ENCODE measurements at regions not wholly inside any gene's neighbourhood (a gene's known extent, or its start where the extent isn't known, plus 50 kb on each side); places are given as distances from the start of the nearest gene placed in this dataset.

DNA sequence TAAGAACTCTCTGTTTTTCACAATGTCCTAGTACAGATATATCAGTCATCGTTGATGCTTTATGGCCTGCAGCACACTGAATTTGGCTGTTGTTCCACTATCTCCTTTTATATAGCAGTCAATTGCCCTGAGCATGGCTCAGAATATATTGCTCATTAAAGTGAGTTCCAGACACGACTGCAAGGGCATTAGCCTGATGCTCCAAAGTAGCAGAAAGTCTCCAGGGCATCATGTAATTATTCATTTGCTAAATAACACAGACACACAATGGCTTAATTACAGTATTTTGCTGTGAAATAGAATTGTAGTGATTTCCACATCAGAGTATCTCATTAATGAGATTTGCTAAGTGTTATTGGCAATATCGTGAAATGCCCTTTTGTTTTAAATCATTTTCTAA, 1167.5 kb downstream of the AACS start:
- no peak overlapping the region for H3K27ac ChIP-seq
- no peak overlapping the region for H3K4me3 ChIP-seq
- DNase-seq (ENCODE audit: low spot score): no peak
- TF ChIP-seq, protein P1, sequence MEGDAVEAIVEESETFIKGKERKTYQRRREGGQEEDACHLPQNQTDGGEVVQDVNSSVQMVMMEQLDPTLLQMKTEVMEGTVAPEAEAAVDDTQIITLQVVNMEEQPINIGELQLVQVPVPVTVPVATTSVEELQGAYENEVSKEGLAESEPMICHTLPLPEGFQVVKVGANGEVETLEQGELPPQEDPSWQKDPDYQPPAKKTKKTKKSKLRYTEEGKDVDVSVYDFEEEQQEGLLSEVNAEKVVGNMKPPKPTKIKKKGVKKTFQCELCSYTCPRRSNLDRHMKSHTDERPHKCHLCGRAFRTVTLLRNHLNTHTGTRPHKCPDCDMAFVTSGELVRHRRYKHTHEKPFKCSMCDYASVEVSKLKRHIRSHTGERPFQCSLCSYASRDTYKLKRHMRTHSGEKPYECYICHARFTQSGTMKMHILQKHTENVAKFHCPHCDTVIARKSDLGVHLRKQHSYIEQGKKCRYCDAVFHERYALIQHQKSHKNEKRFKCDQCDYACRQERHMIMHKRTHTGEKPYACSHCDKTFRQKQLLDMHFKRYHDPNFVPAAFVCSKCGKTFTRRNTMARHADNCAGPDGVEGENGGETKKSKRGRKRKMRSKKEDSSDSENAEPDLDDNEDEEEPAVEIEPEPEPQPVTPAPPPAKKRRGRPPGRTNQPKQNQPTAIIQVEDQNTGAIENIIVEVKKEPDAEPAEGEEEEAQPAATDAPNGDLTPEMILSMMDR (IDR thresholded peaks at IDR 0.05): no peak

DNA sequence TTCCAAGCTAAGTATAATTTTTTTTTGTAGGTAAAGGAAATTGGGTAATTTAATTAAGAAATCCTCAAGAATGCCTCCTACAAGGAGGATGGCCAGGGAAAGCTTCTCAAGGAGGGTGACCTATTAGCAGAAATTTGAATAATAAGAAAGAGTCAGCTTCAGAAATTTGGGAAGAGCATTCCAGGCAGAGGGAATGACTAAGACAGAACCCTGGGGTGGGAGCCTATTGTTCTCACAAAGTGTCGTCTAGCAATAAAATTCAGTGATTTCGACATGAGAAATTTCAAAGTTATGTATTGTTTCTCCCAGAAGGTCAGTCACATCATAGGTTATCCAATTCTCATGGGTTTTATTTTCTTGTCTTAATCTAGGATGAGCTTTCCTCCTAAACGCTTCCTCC, 1168.4 kb downstream of the AACS start:
- no peak for DNase-seq (ENCODE audit: low spot score)
- Histone ChIP-seq H3K27ac (no peak overlapping the region), H3K4me3 (no peak overlapping the region)
- TF ChIP-seq, protein P1 (IDR thresholded peaks at IDR 0.05): no peak

DNA sequence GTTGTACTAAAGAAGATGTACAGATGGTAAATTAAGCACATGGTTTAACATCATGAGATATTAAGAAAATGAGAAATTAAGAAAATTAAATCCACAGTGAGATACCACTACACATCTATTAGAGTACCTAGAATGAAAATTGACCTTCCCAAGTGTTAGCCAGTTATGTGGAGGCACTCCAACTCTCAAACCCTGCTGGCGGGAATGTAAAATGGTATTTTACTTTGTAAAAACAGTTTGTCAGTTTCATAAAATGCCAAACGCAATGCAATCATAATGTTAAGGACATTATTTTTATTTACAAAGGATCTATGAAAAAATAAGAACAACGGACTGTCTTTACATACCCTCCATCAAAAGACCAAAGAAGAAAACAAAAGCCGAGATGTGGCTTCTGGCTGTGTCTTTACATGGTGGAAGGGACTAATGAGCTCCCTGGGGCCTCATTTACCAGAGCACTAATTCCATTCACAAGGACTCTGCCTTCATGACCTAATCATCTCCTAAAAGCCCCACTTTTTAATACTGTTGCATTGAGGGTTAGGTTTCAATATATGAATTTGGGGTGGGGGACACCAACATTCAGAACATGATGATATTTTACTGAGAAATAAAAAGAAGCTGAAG, 1178.7 kb downstream of the AACS start:
- H3K27ac ChIP-seq: no peak overlapping the region
- H3K4me3 ChIP-seq: no peak overlapping the region
- TF ChIP-seq, protein P1 (IDR thresholded peaks at IDR 0.05): no peak
- no peak for DNase-seq (ENCODE audit: low spot score)

DNA sequence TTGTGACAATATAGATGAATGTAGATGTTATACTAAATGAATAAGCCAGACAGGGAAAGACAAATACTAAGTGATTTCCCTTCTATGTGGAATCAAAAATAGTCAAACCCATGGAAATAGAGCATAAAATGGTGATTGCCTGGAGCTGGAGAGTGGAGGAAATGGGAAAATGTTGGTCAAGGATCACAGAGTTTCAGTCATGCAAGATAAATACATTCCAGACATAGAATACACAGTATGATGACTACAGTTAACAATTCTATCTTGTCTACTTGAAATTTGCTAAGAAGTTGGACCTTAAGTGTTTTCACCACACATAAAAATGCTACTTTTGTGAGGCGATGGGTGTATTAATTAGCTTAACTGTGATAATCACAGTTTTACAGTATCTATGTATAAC, 1182.7 kb downstream of the AACS start:
- no peak for DNase-seq (ENCODE audit: low spot score)
- no peak overlapping the region for H3K4me3 ChIP-seq
- TF ChIP-seq, protein P1 (IDR thresholded peaks at IDR 0.05): no peak
- no peak overlapping the region for H3K27ac ChIP-seq

DNA sequence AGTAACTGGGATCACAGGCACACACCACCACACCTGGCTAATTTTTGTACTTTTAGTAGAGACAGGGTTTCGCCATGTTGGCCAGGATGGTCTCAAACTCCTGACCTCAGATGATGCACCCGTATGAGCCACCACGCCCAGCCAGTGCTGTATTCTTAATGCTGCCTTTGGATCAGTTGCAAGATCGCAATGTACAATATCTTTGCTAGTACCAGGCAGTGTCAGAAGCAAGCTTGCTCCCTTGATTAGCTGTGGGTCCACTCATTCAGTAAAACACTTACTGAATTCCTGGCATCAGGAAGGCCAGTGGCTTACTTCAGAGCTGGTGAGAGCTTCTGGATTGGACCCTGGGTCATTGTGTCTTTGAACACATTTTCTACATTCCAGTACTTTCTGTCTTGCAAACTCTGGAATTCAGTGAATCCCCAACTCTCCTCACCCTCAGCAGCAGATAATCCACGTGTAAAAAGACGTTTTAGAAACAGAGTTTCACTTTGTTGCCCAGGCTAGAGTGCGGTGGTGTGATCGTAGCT, 1183.7 kb downstream of the AACS start:
- TF ChIP-seq, protein P1 (IDR thresholded peaks at IDR 0.05): no peak
- Histone ChIP-seq H3K4me3 (no peak overlapping the region), H3K27ac (no peak overlapping the region)
- DNase-seq (ENCODE audit: low spot score): no peak

DNA sequence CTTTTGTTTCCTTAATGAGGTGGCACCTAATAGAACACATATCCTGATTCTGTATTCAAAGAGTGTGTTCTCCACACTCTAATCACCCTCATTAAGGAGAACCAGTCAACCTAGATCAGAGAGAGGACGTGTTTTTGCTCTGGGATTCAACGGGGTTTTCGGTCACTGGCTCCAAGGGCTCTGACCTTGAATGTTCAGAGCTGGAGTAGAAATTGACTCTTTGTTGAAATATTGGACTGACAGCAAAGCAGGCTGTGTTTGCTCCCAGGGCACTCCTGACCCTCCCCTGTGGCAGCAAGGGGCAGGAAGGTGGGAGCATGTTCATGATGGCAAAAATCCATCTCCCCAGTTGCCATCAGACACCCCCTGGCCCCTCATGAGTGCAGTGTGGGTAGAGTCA, 1193.0 kb downstream of the AACS start:
- H3K27ac ChIP-seq: no peak overlapping the region
- H3K4me3 ChIP-seq: no peak overlapping the region
- TF ChIP-seq, protein P1 (IDR thresholded peaks at IDR 0.05): no peak
- no peak for DNase-seq (ENCODE audit: low spot score)

DNA sequence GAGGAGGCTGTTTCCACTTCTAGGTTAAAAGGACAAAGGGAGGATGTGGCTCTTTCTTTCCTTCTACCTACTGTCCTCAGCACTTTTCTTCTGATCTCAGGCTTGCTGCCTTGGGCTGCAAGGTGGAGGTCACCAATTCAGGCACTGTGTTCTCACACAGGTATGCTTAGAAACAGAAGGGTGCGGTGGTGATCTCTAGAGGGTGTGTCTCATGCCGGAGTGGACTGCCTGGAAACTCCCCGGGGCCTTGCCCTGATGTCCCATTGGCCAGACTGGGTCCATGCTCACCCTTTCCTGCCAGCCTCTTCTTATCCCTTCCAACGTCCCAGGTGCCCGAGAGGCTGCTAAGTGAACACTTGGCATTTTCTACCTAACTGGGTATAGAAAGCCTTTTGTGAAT, 1197.6 kb downstream of the AACS start:
- TF ChIP-seq, protein P1 (IDR thresholded peaks at IDR 0.05): no peak
- no peak for DNase-seq (ENCODE audit: low spot score)
- no peak overlapping the region for H3K4me3 ChIP-seq

More for the DNA sequence above, 1197.6 kb downstream of the AACS start:
- no peak overlapping the region for H3K27ac ChIP-seq

All from coronary artery (tissue), 2 donors.